HG02798 (cell line): ENCODE measurements at regions not wholly inside any gene's neighbourhood (a gene's known extent, or its start where the extent isn't known, plus 50 kb on each side); places are given as distances from the start of the nearest gene placed in this dataset.

Source experiments
- ATAC-seq: cut with Tn5 transposase; IDR thresholded peaks from one replicate; pipeline ENCODE4 v1.9.1; 2021; ENCODE audit warnings: mild to moderate bottlenecking; ENCODE audit not compliant: unreplicated experiment, poor library complexity

DNA sequence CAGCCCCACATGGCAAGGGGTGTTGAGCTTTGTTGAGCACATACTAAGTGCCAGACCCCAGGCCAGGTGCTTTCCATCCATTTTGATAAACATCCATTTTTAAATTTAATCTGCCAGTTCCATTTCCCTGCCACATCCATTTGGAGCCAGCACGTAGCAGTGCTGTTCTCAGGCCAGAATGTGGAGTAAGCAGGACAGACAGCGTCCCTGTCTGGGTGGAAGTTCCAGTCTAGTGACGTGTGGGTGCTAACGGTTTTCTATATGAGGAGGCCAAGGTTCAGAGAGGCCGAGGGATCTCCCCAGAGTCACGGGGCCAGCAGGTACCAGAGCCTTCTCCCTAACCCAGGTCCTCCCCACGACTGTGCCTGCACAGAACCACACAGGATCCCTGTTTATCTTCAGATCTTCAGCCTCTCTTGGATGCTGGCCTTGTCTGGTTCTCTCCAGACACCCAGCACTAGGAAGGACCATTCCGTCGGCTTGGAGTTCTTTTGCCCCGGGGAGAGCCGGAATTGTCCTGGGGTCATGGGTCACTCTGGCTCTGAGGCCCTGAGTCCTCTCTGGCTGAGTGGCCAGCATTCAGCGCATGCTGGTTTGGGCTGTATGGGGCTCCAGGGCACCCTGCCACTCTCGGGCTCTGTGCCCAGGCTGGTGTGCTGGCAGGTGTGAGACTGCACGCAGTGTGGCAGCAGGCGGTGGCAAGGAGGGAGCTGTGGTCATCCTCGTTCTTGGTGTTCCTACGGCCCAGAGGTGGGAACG, 63.6 kb upstream of the PPARA start:
- ATAC-seq, result no peak

GRCh38 chr22:46087336-46087690, 63.0 kb upstream of the PPARA start:
- ATAC-seq, result no peak

- ATAC-seq, result no peak
Observed at GRCh38 chr22:46087816-46088277, 62.5 kb upstream of the PPARA start.

DNA sequence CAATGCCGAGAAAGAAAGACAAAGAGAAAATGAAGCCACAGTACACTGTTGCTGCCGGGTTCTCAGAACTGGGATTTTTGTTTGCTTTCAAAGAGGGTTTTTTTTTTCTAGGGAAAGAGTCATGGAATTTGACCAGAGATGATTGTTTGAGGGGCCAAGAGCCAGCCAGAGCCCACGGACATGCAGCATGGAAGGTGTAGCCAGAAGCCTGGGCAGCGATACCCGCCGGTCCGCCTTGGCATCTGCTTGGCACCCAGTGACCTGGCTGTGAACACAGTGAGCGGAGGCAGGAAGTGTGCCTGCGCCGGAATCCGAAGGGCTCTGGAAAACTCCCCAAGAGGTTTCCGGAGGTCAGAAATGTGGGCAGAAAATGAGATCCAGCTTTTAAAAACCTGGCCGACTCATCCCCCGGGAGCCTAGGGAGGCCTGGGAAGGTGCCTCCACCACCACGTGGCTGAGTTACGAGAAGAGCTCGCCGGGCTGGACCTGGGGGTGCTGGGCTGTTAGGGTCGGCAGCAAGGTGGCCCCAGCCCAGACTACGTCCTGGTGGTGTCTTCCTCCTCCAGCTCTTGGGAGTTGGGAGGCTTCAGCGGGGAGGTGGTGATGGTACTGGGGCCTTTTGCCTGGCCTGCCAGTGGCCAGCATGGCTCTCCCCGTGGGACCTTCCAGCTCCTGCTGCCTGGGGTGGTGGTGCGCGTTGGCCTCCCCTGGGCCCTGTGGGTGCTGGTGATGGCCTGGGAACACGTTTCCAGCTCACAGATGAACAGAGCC, 61.6 kb upstream of the PPARA start:
- ATAC-seq, result no peak

- no peak for ATAC-seq
Observed at GRCh38 chr22:46089426-46090035, 60.8 kb upstream of the PPARA start.

- ATAC-seq, result no peak
Observed at GRCh38 chr22:46090036-46090591, 60.2 kb upstream of the PPARA start.

DNA sequence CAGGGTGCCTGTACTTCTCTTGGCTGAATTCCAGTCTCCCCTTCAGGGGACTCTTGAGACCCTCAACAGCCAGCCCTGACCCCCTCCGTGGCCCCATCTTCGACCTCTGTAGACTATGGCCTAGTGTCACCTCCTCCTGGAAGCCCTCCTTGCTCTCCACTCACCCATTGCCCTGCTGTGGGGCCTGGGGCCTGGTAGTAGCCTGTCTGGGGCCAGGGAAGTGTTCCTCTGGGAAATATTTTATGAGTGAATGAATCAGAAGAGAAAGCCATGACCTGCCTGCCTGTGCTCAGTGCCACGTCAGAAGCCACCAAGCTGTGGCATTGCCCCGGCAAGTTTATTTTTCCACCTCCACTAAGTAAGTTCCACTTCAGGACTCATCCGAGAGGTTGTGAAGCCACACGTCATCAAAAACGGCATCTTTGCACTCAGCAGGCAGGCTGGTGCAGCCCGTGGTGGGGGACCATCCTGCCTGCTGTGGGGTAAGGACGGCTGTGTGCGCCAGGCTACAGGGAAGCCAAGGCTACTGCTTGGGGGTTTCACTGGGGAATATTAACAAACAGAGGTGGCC, 59.6 kb upstream of the PPARA start:
- no peak for ATAC-seq

DNA sequence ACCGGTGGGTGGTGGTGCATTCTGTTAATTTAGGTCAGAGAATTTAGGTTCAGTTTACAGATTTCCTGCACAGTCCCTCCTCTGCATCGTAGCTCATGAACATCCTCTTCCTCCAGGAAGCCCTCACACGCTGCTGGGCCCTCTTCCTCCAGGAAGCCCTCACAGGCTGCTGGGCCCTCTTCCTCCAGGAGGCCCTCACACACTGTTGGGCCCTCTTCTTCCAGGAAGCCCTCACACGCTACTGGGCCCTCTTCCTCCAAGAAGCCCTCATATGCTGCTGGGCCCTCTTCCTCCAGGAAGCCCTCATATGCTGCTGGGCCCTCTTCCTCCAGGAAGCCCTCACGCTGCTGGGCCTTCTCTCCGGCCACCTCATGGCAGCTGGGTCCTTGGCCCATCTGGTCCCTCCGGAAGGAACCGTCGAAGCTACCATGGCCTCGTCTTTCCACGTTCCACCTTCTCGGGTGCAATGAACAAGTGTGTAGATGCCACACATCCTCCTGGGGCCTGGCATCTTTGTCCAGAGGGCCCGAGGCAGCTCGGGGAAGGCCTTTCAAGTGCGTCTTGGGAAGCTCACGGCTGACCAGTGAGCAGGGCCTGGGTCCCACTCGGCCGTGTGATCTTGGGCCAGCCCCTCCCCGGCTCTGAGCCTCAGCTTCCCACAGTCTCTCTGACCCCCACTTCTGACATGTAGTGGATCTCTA, 58.9 kb upstream of the PPARA start:
- ATAC-seq, result no peak

DNA sequence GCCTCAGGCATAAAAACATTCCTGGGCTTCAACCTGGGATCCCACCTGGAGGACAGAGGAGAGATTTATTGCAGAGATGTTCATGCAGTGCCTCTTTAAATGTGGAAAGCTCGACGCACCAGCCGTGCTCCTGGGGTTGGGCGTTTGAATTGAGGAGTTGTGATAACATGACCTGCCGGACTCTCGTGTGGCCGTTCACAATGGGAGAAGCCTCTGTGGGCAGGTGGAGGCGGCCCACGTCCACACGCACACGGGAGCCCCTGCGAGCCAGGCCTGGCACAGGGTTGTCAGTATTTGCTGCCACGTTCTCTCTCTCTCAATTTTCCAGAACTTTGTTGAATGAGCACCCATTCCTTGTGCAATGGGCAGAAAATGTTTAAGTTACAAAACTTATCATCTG, 58.3 kb upstream of the PPARA start:
- ATAC-seq, result no peak

- no peak for ATAC-seq
Observed at GRCh38 chr22:46092670-46093410, 57.5 kb upstream of the PPARA start.

DNA sequence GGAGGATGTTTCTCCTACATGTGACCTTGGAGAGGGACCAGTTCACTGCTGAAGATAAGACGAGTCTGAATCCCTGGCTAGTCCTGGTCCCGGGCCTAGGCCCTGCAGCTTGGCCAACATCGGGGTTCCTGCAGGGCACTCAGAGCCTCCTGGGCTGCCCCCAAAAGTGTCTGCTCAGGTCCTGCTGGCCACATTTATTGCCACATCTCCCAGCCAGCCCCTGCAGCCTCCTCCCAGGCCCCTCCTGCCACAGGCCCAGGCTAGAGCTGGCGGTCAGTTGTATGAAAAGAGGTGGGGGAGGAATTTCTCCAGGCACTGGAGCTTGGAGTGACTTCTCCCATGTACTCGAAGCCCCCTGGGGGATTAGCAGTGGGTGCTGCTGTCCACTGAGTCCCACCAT, 56.5 kb upstream of the PPARA start:
- ATAC-seq, result no peak

GRCh38 chr22:46094676-46095075, 55.6 kb upstream of the PPARA start:
- ATAC-seq, result no peak

DNA sequence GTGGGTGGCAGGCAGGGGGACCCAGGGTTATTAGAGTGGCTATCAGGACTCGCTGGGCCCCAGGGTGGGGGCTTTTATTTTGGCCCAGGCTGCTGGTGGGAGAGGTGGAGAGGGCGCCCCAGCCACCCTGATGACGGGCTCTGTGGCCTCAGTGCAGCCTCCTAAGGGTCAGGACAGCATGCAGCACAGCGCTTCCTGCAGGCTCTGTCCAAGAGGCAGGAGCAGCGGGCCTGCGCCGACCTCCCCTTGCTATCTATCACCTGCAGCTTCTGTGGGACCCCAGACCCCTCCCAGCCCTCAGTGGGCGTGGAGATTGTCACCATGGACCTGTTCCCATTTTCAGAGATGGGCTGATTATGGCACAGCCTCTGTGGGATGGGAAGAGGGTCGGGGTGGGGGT, 54.3 kb upstream of the PPARA start:
- no peak for ATAC-seq

- ATAC-seq, result no peak
Observed at GRCh38 chr22:46096706-46097230, 53.6 kb upstream of the PPARA start.

- ATAC-seq, result no peak
Observed at GRCh38 chr22:46097268-46097900, 52.9 kb upstream of the PPARA start.

GRCh38 chr22:46098525-46099475, 51.5 kb upstream of the PPARA start:
- no peak for ATAC-seq

DNA sequence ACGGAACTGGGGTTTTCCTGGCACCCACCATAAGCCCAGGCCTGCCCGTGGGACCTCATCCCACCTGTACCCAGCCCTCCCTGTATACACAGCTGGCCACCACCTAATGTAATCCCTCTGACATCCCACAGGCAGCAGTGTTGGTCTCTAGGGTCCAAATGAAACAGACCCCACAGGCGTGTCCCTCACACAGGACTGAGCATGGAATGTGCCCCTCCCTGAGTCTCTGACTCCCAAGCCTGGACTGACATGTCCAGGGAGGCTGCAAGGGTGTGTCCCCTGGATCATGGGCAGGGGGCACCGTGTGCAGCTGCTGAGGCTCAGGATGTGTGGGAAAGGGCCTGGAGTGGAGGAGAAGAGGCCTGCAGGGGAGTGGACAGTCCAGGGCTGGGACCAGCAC, 50.6 kb upstream of the PPARA start:
- no peak for ATAC-seq
